DND-41 (cell line): ENCODE measurements at regions not wholly inside any gene's neighbourhood (a gene's known extent, or its start where the extent isn't known, plus 50 kb on each side); places are given as distances from the start of the nearest gene placed in this dataset.

ENCODE experiments used
- CTCF ChIP-seq: IDR thresholded peaks from 2 replicates; pipeline ENCODE4 v1.5.1; 2012; ENCODE audit warnings: borderline replicate concordance, low read length, moderate library complexity, mild to moderate bottlenecking; ENCODE audit not compliant: poor library complexity, severe bottlenecking; ENCODE audit errors: extremely low read depth
- EZH2 ChIP-seq: IDR thresholded peaks from 3 replicates; pipeline ENCODE4 v1.6.1; 2012; ENCODE audit warnings: borderline replicate concordance, low read depth, mild to moderate bottlenecking, moderate library complexity, low read length, inconsistent platforms; ENCODE audit not compliant: severe bottlenecking

- no peak for TF ChIP-seq CTCF
- no peak for TF ChIP-seq EZH2
Measured at GRCh38 chr1:217135569-217135915, 412.3 kb upstream of the ESRRG start.
